ENCODE measurements at regions not wholly inside any gene's neighbourhood (a gene's known extent, or its start where the extent isn't known, plus 50 kb on each side); places are given as distances from the start of the nearest gene placed in this dataset.

- no peak for DNase-seq
- WGBS, 2 donors: 77 to 79% methylated on average over 3 of the region's 3 CpGs
- TF ChIP-seq POLR2A (IDR thresholded peaks at IDR 0.05) (no peak), CTCF (IDR thresholded peaks at IDR 0.05) (no peak)
- Histone ChIP-seq H3K9me3 (no peaks in the 10 kb centered on the region), H3K4me3 (no peak overlapping the region), H3K27ac (no peak overlapping the region), H3K27me3 (no peaks in the 10 kb centered on the region), H3K4me1 (no peaks in the 10 kb centered on the region), H3K36me3 (no peaks in the 10 kb centered on the region)
- intact Hi-C loops (cut with DNase I): no loop called here
Measured at GRCh38 chrX:99172958-99173357, 1237.1 kb downstream of the PCDH19 start.

- WGBS, 2 donors: 32 to 44% methylated on average over 2 of the region's 2 CpGs
- Histone ChIP-seq H3K9me3 (peaks cover 0 to 6% (median 0%) of the 10 kb centered on the region in 3 donors), H3K4me1 (no peaks in the 10 kb centered on the region), H3K27me3 (no peaks in the 10 kb centered on the region), H3K4me3 (no peak overlapping the region), H3K36me3 (no peaks in the 10 kb centered on the region), H3K27ac (no peak overlapping the region)
- TF ChIP-seq CTCF (IDR thresholded peaks at IDR 0.05) (no peak), POLR2A (IDR thresholded peaks at IDR 0.05) (no peak)
- intact Hi-C loops (cut with DNase I): no loop called here
- DNase-seq: no peak
Measured at GRCh38 chrX:99142745-99143144, 1267.3 kb downstream of the PCDH19 start.

- Histone ChIP-seq H3K36me3 (no peaks in the 10 kb centered on the region), H3K9me3 (no peaks in the 10 kb centered on the region), H3K4me3 (no peak overlapping the region), H3K27ac (no peak overlapping the region), H3K4me1 (no peaks in the 10 kb centered on the region), H3K27me3 (no peaks in the 10 kb centered on the region)
- no peak for TF ChIP-seq POLR2A (IDR thresholded peaks at IDR 0.05)
- DNase-seq: no peak
- intact Hi-C loops (cut with DNase I): no loop called here
- WGBS, 2 donors: 42 to 48% methylated on average over 3 of the region's 3 CpGs
Measured at GRCh38 chrX:99137488-99137887, 1272.6 kb downstream of the PCDH19 start.

- WGBS, 2 donors: 54 to 56% methylated on average over 2 of the region's 2 CpGs
Measured at GRCh38 chrX:99117011-99117410, 1293.1 kb downstream of the PCDH19 start.

GRCh38 chrX:99095965-99096635 is 1314.0 kb downstream of the PCDH19 start:
- H3K27ac ChIP-seq: no peak overlapping the region
- intact Hi-C loops (cut with DNase I): no loop called here
- H3K27me3 ChIP-seq: no peaks in the 10 kb centered on the region
- WGBS, 2 donors: 49 to 67% methylated on average over 4 of the region's 4 CpGs
- no peaks in the 10 kb centered on the region for H3K9me3 ChIP-seq
- TF ChIP-seq CTCF (IDR thresholded peaks at IDR 0.05): no peak
- TF ChIP-seq POLR2A (IDR thresholded peaks at IDR 0.05): no peak
- no peak overlapping the region for H3K4me3 ChIP-seq
- DNase-seq: no peak
- no peaks in the 10 kb centered on the region for H3K4me1 ChIP-seq
- H3K36me3 ChIP-seq: no peaks in the 10 kb centered on the region

More at GRCh38 chrX:99117011-99117410, 1293.1 kb downstream of the PCDH19 start:
- Histone ChIP-seq H3K4me1 (no peaks in the 10 kb centered on the region), H3K9me3 (no peaks in the 10 kb centered on the region), H3K4me3 (no peak overlapping the region), H3K27me3 (no peaks in the 10 kb centered on the region), H3K27ac (no peak overlapping the region), H3K36me3 (no peaks in the 10 kb centered on the region)
- TF ChIP-seq CTCF (IDR thresholded peaks at IDR 0.05): no peak
- no peak for TF ChIP-seq POLR2A (IDR thresholded peaks at IDR 0.05)
- intact Hi-C loops (cut with DNase I): no loop called here
- no peak for DNase-seq

GRCh38 chrX:99091459-99091858 is 1318.6 kb downstream of the PCDH19 start:
- 95% methylated on average over 1 of the region's 1 CpG; no CpG with 5 or more reads in 1 of the 2 donors for WGBS, 2 donors
- H3K36me3 ChIP-seq: no peaks in the 10 kb centered on the region
- DNase-seq: no peak
- no peaks in the 10 kb centered on the region for H3K4me1 ChIP-seq
- no peak overlapping the region for H3K27ac ChIP-seq
- no peak overlapping the region for H3K4me3 ChIP-seq
- no peaks in the 10 kb centered on the region for H3K27me3 ChIP-seq
- intact Hi-C loops (cut with DNase I): no loop called here
- TF ChIP-seq POLR2A (IDR thresholded peaks at IDR 0.05) (no peak), CTCF (IDR thresholded peaks at IDR 0.05) (no peak)
- H3K9me3 ChIP-seq: no peaks in the 10 kb centered on the region

Measured in esophagus squamous epithelium (tissue), 5 donors.